ENCODE measurements at regions not wholly inside any gene's neighbourhood (a gene's known extent, or its start where the extent isn't known, plus 50 kb on each side); places are given as distances from the start of the nearest gene placed in this dataset.

GRCh38 chr13:58298556-58299135, 667.1 kb downstream of the PCDH17 start:
- TF ChIP-seq EZH2 (IDR thresholded peaks at IDR 0.05; ENCODE audit: low read length, unreplicated experiment), result no peak
- no peak for TF ChIP-seq EZH2phosphoT487 (IDR thresholded peaks at IDR 0.05; ENCODE audit: borderline replicate concordance, low read length)
- TF ChIP-seq CTCF (conservative IDR thresholded peaks at IDR 0.05; ENCODE audit: low read depth, low read length), result no peak
- ChIA-PET POLR2A (ENCODE audit: unreplicated experiment) (no interaction called here), CTCF (no interaction called here)
- H3K4me2 ChIP-seq (ENCODE audit: low read length), result no peak overlapping the region
- no peaks in the 10 kb centered on the region for H4K20me1 ChIP-seq (ENCODE audit: low read length)
- no peak overlapping the region for H3K9ac ChIP-seq (ENCODE audit: low read length)
- no peak overlapping the region for H3K27ac ChIP-seq (ENCODE audit: low read length)
- H3K79me2 ChIP-seq (ENCODE audit: low read length), result no peaks in the 10 kb centered on the region
- DNase-seq (no peak), ATAC-seq (no peak)
- no peaks in the 10 kb centered on the region for H3K36me3 ChIP-seq (ENCODE audit: low read depth, low read length)
- H3K4me1 ChIP-seq (ENCODE audit: insufficient read depth, low read length), result no peaks in the 10 kb centered on the region
- no peak overlapping the region for H3K4me3 ChIP-seq (ENCODE audit: low read length)
- intact Hi-C loops (cut with micrococcal nuclease), result no loop called here
- no peak overlapping the region for H2AFZ ChIP-seq (ENCODE audit: low read length)
- no peaks in the 10 kb centered on the region for H3K27me3 ChIP-seq (ENCODE audit: low read length)
- H3K9me2 ChIP-seq (replicated peaks; ENCODE audit: low read length), result no peaks in the 10 kb centered on the region
- BruUV-seq (replicated peaks), result no TSS peak
- no peaks in the 10 kb centered on the region for H3F3A ChIP-seq (ENCODE audit: low read length, unreplicated experiment)
- H3K9me3 ChIP-seq (ENCODE audit: low read length), result no peaks in the 10 kb centered on the region

- DNase-seq, result no peak
- H3K27me3 ChIP-seq (ENCODE audit: low read length), result no peaks in the 10 kb centered on the region
- H3K9me3 ChIP-seq (ENCODE audit: low read length), result no peaks in the 10 kb centered on the region
- no peaks in the 10 kb centered on the region for H4K20me1 ChIP-seq (ENCODE audit: low read length)
- H3K9me2 ChIP-seq (replicated peaks; ENCODE audit: low read length), result no peaks in the 10 kb centered on the region
- H3K36me3 ChIP-seq (ENCODE audit: low read depth, low read length), result no peaks in the 10 kb centered on the region
- no peaks in the 10 kb centered on the region for H3K4me1 ChIP-seq (ENCODE audit: insufficient read depth, low read length)
- POLR2A ChIA-PET (ENCODE audit: unreplicated experiment), result no interaction called here
- no peak overlapping the region for H3K4me2 ChIP-seq (ENCODE audit: low read length)
- no peaks in the 10 kb centered on the region for H3F3A ChIP-seq (ENCODE audit: low read length, unreplicated experiment)
- TF ChIP-seq CTCF (conservative IDR thresholded peaks at IDR 0.05; ENCODE audit: low read depth, low read length) (no peak), EZH2 (IDR thresholded peaks at IDR 0.05; ENCODE audit: low read length, unreplicated experiment) (no peak), EZH2phosphoT487 (IDR thresholded peaks at IDR 0.05; ENCODE audit: borderline replicate concordance, low read length) (no peak)
- no TSS peak for BruUV-seq (replicated peaks)
- H3K4me3 ChIP-seq (ENCODE audit: low read length), result no peak overlapping the region
- ATAC-seq, result no peak
- CTCF ChIA-PET, result no interaction called here
- H2AFZ ChIP-seq (ENCODE audit: low read length), result no peak overlapping the region
- H3K27ac ChIP-seq (ENCODE audit: low read length), result no peak overlapping the region
- no peaks in the 10 kb centered on the region for H3K79me2 ChIP-seq (ENCODE audit: low read length)
- intact Hi-C loops (cut with micrococcal nuclease), result no loop called here
- H3K9ac ChIP-seq (ENCODE audit: low read length), result no peak overlapping the region
These were observed 668.7 kb downstream of the PCDH17 start for GRCh38 chr13:58300224-58300623.

GRCh38 chr13:58300974-58301681, 669.6 kb downstream of the PCDH17 start:
- no TSS peak for BruUV-seq (replicated peaks)
- no peak for DNase-seq
- Histone ChIP-seq H3K4me1 (ENCODE audit: insufficient read depth, low read length) (no peaks in the 10 kb centered on the region), H3K27me3 (ENCODE audit: low read length) (no peaks in the 10 kb centered on the region), H3F3A (ENCODE audit: low read length, unreplicated experiment) (no peaks in the 10 kb centered on the region), H3K9ac (ENCODE audit: low read length) (no peak overlapping the region), H3K4me3 (ENCODE audit: low read length) (no peak overlapping the region), H3K27ac (ENCODE audit: low read length) (no peak overlapping the region), H2AFZ (ENCODE audit: low read length) (no peak overlapping the region), H3K4me2 (ENCODE audit: low read length) (no peak overlapping the region), H3K9me3 (ENCODE audit: low read length) (no peaks in the 10 kb centered on the region), H3K36me3 (ENCODE audit: low read depth, low read length) (no peaks in the 10 kb centered on the region), H3K79me2 (ENCODE audit: low read length) (no peaks in the 10 kb centered on the region), H4K20me1 (ENCODE audit: low read length) (no peaks in the 10 kb centered on the region), H3K9me2 (replicated peaks; ENCODE audit: low read length) (no peaks in the 10 kb centered on the region)
- TF ChIP-seq EZH2phosphoT487 (IDR thresholded peaks at IDR 0.05; ENCODE audit: borderline replicate concordance, low read length) (no peak), CTCF (conservative IDR thresholded peaks at IDR 0.05; ENCODE audit: low read depth, low read length) (no peak), EZH2 (IDR thresholded peaks at IDR 0.05; ENCODE audit: low read length, unreplicated experiment) (no peak)
- ChIA-PET CTCF (no interaction called here), POLR2A (ENCODE audit: unreplicated experiment) (no interaction called here)
- no peak for ATAC-seq
- intact Hi-C loops (cut with micrococcal nuclease), result no loop called here
